ENCODE measurements at regions not wholly inside any gene's neighbourhood (a gene's known extent, or its start where the extent isn't known, plus 50 kb on each side); places are given as distances from the start of the nearest gene placed in this dataset.

GRCh38 chr2:111633643-111634042 lies 250.3 kb downstream of the ANAPC1 start:
- DNase-seq (ENCODE audit: low read depth) = no peak

GRCh38 chr2:111634050-111634794 lies 249.8 kb downstream of the ANAPC1 start:
- peak; percentile 17 for DNase-seq (ENCODE audit: low read depth)

- DNase-seq (ENCODE audit: low read depth) = no peak
These were observed 248.9 kb downstream of the ANAPC1 start for GRCh38 chr2:111634995-111635538.

GRCh38 chr2:111636905-111637304 lies 247.1 kb downstream of the ANAPC1 start:
- DNase-seq (ENCODE audit: low read depth) = no peak

DNA sequence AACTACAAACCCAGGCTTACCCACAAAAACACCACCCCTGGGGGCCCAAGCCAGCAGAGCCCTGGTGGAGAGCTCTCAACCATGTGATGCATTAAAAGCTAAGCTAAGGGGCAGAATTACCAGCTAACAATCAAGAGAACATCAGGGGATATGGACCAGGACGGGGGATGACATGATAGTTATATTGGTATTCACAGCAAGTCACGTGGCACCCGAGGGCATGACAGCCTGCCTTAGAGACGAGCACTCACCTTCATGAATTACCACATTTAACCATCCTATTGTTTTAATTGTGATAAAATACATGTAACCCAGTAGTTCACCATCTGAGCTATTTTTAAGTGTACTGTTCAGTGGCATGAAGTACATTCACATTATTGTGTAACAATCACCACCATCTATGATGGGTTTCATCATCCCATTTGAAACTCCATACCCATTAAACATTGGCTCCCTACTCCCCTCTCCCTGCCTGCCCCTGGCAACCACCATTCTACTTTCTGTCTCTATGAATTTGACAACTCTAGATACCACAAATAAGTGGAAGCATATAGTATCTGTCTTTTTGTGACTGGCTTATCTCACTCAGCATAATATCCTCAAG lies 245.6 kb downstream of the ANAPC1 start:
- no peak for DNase-seq (ENCODE audit: low read depth)

- DNase-seq (ENCODE audit: low read depth) = no peak
These were observed 243.5 kb downstream of the ANAPC1 start for GRCh38 chr2:111640480-111640879.

DNA sequence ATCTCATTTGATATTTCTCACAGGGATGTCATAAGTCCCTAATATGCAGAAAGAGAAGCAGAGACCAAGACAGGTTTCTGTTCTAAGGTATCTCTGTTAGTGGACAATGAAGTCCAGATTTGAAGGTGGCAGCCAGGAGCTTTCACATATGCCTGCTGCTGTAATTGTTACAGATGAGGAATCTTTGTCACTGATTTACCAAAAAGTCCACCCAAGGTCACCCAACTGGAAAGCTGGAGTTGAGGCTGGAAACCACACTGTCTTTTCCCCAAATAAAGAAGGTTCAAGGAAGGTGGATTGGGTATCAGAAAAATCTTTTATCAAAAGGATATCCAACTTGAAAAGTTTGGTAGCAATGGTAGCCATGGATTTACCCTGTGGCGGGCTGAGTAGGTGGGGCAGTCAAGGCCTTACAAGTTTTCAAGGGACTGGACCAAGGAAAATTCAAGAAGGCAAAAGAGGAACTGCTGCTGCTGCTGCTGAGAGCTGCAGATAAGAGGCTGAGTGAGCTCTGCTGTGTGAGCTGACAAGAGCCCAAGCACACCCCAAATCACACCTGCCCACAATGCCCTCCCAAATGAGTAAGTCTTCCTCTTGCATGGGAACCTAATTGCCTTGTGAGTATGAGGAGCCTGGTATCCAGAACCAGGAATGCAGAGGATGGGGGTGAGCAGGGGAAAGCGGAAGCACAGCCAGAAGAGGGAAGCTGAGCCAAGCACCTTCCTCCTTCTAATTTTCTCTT lies 241.2 kb downstream of the ANAPC1 start:
- no peak for DNase-seq (ENCODE audit: low read depth)

GRCh38 chr2:111643759-111644158 lies 240.2 kb downstream of the ANAPC1 start:
- DNase-seq (ENCODE audit: low read depth) = no peak

DNA sequence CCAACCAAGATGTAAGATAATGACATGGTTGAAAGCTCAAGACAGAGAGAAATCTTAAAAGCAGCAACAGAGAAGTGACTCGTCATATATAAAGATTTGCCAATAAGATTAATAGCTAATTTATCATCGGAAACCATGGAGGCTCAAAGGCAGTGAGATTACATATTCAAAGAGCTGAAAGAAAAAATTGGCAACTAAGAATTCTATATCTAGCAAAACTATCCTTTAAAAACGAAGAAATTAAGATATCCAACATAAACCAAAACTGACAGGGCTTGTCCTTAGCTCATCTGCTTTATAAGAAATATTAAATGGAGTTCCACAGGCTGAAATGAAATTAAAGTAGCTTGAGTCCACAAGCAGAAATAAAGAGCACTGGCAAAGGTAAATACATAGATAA lies 236.6 kb downstream of the ANAPC1 start:
- no peak for DNase-seq (ENCODE audit: low read depth)

DNA sequence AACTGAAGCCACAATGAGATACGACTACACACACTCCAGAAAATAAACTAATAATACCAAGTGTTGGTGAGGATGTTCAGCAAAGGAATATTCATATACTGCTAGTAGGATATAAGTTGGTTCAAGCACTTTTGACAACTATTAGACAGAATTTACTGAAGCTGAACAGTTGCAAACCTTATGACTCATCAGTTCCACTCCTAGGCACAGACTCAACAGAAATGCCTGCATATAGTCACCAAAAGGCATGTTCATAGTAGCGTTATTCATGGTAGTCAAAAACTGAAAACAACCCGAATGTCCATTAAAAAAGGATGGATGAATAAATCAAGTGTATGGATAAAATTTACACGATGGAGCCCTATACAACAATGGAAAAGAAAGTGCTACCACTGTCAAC lies 232.0 kb downstream of the ANAPC1 start:
- peak; percentile 17 for DNase-seq (ENCODE audit: low read depth)

DNA sequence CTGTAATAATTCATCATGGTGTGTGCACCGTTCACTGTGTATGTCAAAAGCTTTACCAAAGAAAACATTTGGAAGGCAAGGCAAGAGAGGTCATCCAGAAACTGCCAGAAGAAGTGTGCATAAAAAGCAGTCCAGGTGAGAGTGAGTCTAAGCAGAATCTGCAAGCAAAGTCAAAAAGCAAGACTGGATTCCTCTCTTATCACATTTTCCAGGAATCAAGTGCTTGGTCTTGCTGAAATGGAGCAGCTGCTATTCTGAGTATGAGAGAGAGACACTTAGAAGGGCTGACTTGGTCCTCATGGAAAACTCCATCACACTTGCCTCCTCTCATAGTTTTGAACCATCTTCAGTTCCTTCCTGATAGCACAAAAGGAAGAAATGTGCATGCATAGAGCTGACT lies 231.3 kb downstream of the ANAPC1 start:
- no peak for DNase-seq (ENCODE audit: low read depth)

GRCh38 chr2:111653103-111653624 lies 230.8 kb downstream of the ANAPC1 start:
- DNase-seq (ENCODE audit: low read depth) = no peak

DNA sequence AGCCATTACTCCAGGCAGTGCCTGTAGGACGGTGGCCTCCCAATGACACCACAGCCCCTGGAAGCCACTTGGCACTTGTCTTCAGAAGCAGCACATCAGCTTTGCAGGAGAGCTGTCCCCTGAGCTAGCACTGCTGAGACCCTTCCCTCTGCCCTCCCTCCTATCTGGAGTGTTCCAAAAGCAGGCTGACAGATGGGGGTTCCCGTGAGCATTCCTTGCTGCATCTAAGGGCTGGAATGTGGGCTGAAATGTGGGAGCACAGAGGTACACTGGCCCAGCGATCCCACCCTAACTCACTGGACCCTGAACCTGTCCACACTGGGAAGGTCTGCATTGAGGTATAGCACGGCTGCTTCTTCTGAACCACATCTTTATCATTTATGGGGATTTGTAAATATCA lies 230.1 kb downstream of the ANAPC1 start:
- DNase-seq (ENCODE audit: low read depth) = no peak

DNA sequence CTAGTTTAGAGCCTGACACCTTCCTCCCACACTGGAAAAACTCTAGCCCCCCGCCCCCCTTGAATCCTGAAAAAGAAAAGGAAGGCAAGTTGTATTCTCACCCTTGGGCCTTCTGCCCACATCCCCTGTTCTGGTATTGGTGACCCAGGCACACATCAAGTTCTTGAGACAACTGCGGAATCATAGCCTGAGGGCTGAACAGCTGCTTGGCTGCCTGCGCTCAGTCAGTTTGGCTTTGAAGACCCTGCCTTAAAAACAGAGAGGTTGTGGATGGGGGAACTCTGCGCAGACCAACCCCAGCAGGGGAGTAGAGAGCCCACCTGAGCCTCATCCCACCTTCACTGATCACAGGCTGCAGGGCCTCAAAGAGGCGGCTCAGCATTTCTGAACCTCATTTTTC lies 229.2 kb downstream of the ANAPC1 start:
- DNase-seq (ENCODE audit: low read depth) = no peak

DNA sequence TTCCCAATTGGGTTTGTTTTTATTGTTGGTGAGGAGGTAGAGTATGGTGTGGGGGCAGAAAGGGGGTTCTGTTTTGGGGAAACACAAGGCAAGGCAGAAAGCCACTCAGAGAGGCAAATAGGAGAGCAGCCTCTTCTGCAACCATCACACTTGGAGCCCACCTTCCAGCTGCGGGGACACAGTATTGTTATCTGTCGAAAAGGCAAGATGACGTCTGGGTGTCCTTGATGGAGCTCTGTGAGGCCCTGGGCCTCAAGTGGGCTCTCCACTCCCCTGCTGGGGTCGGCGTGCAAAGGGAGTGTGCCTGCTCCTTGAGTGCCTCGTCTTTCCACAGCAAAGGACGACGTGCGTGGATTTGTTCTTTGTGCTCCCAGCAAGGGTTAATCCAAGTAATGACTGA lies 227.6 kb downstream of the ANAPC1 start:
- no peak for DNase-seq (ENCODE audit: low read depth)

- no peak for DNase-seq (ENCODE audit: low read depth)
These were observed 227.1 kb downstream of the ANAPC1 start for GRCh38 chr2:111656894-111657293.

DNA sequence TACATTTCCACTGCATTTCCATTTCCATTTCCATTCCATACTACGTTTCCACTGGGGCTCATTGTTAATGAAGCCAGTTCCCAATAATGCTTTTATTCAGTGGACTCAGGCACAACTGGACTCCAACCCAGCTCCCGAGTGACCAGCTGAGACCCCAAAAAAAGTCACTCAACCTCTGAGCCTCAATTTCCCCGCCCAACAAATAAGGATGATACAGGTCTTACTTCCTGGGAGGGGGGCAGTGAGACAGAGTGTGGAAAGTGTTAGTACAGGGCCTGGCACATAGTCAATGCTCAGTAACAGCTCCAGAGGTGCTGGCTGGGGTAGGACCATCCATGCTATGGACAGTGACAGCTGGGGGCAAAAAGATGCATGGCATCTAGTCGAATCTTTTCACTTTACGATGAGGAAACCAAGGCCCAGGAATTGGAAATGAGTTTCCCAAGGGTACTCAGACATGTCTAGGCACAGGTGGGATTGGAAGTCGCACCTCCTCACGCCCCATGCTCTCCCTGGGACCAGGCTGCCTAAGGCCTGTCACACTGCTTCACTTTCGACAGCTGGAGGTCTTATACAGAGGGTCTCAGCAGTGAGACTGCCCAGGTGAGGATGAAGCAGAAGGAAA lies 226.5 kb downstream of the ANAPC1 start:
- no peak for DNase-seq (ENCODE audit: low read depth)

DNA sequence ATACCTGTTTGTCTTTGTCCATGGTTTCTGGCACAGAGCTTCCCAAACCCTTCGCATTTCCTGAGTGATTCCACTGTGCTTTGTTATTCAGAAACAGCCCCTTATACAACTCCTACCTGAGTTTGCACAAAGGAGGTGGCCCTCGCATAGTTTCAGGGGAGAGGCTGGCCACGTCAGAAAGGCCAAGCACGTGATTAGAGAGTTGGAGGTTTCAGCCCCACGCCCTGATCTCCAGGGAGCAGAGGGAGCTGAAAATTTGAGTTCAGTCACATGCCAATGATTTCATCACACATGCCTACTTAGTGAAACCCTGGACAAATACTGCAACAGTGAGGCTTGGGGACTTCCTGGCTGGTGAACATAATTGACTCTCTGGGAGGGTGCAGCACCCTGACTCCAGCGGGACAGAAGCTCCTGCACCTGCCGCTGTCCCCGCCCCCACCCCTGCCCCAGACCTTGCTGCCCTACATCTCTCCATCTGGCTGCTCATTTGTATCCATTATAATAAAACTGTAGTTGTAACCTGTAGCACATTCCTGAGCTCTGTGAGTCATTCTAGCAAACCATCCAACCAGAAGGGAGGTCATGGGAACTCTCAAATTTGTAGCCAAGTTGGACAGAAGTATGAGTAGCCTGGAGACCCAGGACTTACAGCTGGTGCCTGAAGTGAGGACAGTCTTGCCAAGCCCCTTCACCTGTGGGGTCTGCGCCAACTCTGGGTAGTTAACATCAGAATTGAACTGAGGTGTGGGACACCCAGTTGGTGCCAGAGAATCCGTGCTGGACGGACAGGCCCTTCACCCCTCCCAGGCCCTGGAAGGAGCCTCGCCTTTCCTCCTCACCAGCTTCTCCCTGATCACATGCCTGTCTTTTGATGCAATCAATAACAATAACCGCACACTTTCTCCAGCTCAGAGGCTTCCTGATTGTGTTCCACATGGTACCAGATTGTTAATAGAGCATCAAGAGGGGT lies 224.3 kb downstream of the ANAPC1 start:
- DNase-seq (ENCODE audit: low read depth) = peak; percentile 85

- no peak for DNase-seq (ENCODE audit: low read depth)
These were observed 223.2 kb downstream of the ANAPC1 start for GRCh38 chr2:111660811-111661210.

GRCh38 chr2:111661286-111661940 lies 222.6 kb downstream of the ANAPC1 start:
- DNase-seq (ENCODE audit: low read depth) = no peak
